ENCODE measurements at regions not wholly inside any gene's neighbourhood (a gene's known extent, or its start where the extent isn't known, plus 50 kb on each side); places are given as distances from the start of the nearest gene placed in this dataset.

DNA sequence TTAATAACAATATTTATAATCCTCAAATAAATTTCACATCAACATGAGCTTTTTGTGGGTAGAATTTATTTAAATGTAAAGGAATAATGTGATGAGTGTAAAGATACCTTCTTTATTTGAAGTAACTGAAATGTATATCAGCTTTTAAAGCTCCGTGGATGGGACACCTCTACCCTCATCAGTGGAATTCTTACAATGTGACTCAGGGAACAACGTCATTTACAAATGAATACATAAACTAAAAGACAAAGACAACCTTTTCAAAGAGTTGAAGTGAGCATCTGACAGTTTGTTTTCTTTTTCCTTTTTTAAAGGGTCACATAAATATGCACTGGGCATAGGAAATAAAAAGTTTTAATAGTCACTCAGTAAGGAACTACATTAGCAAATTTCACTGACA, 1127.0 kb upstream of the CRIM1 start:
- H3K4me3 Mint-ChIP-seq: no peak overlapping the region
- no peak overlapping the region for H3K27ac ChIP-seq (ENCODE audit: low read depth in 1 of 2, low read length in 2 of 2)
- H3K9me3 ChIP-seq (ENCODE audit: control insufficient read depth in 1 of 2, insufficient read depth in 1 of 2, low read length in 2 of 2): no peaks in the 10 kb centered on the region
- ChIA-PET CTCF (no interaction called here), POLR2A (no interaction called here)
- no peaks in the 10 kb centered on the region for H3K36me3 ChIP-seq (ENCODE audit: insufficient read depth, low read length)
- H3K27ac Mint-ChIP-seq: no peak overlapping the region
- H3K9me3 Mint-ChIP-seq: peaks cover 7% of the 10 kb centered on the region
- H3K27me3 ChIP-seq (ENCODE audit: control insufficient read depth in 1 of 2, insufficient read depth in 2 of 2, low read length in 2 of 2): no peaks in the 10 kb centered on the region
- no peaks in the 10 kb centered on the region for H3K36me3 Mint-ChIP-seq (ENCODE audit: low read depth)
- H3K4me1 ChIP-seq (ENCODE audit: insufficient read depth, low read length): no peaks in the 10 kb centered on the region
- ATAC-seq (ENCODE audit: poor library complexity): no peak
- H3K4me1 Mint-ChIP-seq (ENCODE audit: low read depth): no peaks in the 10 kb centered on the region
- no peak for DNase-seq
- no peaks in the 10 kb centered on the region for H3K27me3 Mint-ChIP-seq
- no peak overlapping the region for H3K4me3 ChIP-seq (ENCODE audit: low read length)
- TF ChIP-seq, protein P1, sequence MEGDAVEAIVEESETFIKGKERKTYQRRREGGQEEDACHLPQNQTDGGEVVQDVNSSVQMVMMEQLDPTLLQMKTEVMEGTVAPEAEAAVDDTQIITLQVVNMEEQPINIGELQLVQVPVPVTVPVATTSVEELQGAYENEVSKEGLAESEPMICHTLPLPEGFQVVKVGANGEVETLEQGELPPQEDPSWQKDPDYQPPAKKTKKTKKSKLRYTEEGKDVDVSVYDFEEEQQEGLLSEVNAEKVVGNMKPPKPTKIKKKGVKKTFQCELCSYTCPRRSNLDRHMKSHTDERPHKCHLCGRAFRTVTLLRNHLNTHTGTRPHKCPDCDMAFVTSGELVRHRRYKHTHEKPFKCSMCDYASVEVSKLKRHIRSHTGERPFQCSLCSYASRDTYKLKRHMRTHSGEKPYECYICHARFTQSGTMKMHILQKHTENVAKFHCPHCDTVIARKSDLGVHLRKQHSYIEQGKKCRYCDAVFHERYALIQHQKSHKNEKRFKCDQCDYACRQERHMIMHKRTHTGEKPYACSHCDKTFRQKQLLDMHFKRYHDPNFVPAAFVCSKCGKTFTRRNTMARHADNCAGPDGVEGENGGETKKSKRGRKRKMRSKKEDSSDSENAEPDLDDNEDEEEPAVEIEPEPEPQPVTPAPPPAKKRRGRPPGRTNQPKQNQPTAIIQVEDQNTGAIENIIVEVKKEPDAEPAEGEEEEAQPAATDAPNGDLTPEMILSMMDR (IDR thresholded peaks at IDR 0.05): no peak
- intact Hi-C loops (cut with DNase I, micrococcal nuclease): no loop called here

DNA sequence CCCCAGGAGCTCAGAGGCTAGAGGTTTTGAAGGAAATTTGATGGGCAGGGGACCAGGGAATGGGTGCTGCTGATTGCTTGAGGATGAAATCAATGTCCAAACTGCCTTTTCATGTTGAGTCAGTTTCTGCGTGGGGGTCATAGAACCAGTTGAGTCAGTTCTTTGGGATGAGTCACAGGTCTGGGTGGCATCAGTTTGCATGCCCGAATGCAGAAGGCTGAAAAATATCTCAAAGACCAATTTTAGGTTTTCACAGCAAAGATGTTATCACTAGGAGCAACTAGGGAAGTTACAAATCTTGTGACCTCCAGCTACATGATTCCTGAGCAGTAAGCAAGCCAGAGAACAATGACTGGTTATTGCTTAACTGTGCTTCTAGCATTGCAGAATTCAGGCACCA, 1135.1 kb upstream of the CRIM1 start:
- TF ChIP-seq, protein P1 (IDR thresholded peaks at IDR 0.05): no peak
- Histone ChIP-seq H3K4me1 (ENCODE audit: insufficient read depth, low read length) (no peaks in the 10 kb centered on the region), H3K27ac (ENCODE audit: low read depth in 1 of 2, low read length in 2 of 2) (no peak overlapping the region), H3K9me3 (ENCODE audit: control insufficient read depth in 1 of 2, insufficient read depth in 1 of 2, low read length in 2 of 2) (no peaks in the 10 kb centered on the region), H3K4me3 (ENCODE audit: low read length) (no peak overlapping the region), H3K27me3 (ENCODE audit: control insufficient read depth in 1 of 2, insufficient read depth in 2 of 2, low read length in 2 of 2) (no peaks in the 10 kb centered on the region), H3K36me3 (ENCODE audit: insufficient read depth, low read length) (no peaks in the 10 kb centered on the region)
- ChIA-PET CTCF (no interaction called here), POLR2A (no interaction called here)
- intact Hi-C loops (cut with DNase I, micrococcal nuclease): no loop called here
- Mint-ChIP-seq H3K27ac (no peak overlapping the region), H3K36me3 (ENCODE audit: low read depth) (no peaks in the 10 kb centered on the region), H3K4me1 (ENCODE audit: low read depth) (no peaks in the 10 kb centered on the region), H3K27me3 (no peaks in the 10 kb centered on the region), H3K9me3 (peaks cover 11% of the 10 kb centered on the region), H3K4me3 (no peak overlapping the region)
- ATAC-seq (ENCODE audit: poor library complexity): no peak
- DNase-seq: no peak

DNA sequence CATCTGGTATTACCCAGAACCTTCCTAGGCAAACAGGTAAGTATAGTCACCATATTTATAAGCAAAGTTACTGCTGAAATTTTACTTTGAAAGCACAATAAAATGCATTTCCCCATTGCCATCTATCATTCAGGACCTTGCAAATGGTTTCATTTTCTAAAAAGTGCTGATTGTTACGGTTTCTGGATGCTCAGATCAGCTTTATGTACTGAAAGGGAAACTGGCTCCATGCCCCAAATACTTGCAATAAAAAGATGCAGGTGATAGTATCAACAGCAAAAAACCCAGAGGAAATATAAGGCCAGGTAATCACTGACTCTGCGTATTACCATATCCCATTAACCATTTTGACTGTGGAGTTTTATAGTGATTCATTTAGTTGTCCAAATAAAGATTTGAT, 1150.7 kb upstream of the CRIM1 start:
- ChIA-PET POLR2A (no interaction called here), CTCF (no interaction called here)
- no peaks in the 10 kb centered on the region for H3K27me3 ChIP-seq (ENCODE audit: control insufficient read depth in 1 of 2, insufficient read depth in 2 of 2, low read length in 2 of 2)
- DNase-seq (no peak), ATAC-seq (ENCODE audit: poor library complexity) (no peak)
- Mint-ChIP-seq H3K4me3 (no peak overlapping the region), H3K36me3 (ENCODE audit: low read depth) (no peaks in the 10 kb centered on the region), H3K4me1 (ENCODE audit: low read depth) (no peaks in the 10 kb centered on the region), H3K9me3 (no peaks in the 10 kb centered on the region), H3K27me3 (no peaks in the 10 kb centered on the region), H3K27ac (no peak overlapping the region)
- H3K36me3 ChIP-seq (ENCODE audit: insufficient read depth, low read length): no peaks in the 10 kb centered on the region
- H3K9me3 ChIP-seq (ENCODE audit: control insufficient read depth in 1 of 2, insufficient read depth in 1 of 2, low read length in 2 of 2): peaks cover 0 to 4% of the 10 kb centered on the region in 2 experiments
- intact Hi-C loops (cut with DNase I, micrococcal nuclease): no loop called here
- H3K4me1 ChIP-seq (ENCODE audit: insufficient read depth, low read length): no peaks in the 10 kb centered on the region
- no peak overlapping the region for H3K27ac ChIP-seq (ENCODE audit: low read depth in 1 of 2, low read length in 2 of 2)
- no peak overlapping the region for H3K4me3 ChIP-seq (ENCODE audit: low read length)
- TF ChIP-seq, protein P1 (IDR thresholded peaks at IDR 0.05): no peak

All from CD4-positive, alpha-beta T cell (primary cell).